Esophagus muscularis mucosa (tissue), 3 donors: ENCODE measurements at regions not wholly inside any gene's neighbourhood (a gene's known extent, or its start where the extent isn't known, plus 50 kb on each side); places are given as distances from the start of the nearest gene placed in this dataset.

ENCODE experiments used
- CTCF ChIP-seq, 3 experiments: fragments of 200-600 bp in 2 of 3; fragments of 450-650 bp in 1 of 3; sonication (generic) in 2 of 3; IDR thresholded peaks; one replicate each; pipeline ENCODE4 v1.5.1; 2017 to 2019; ENCODE audit warnings: antibody characterized with exemption in 3 of 3, mild to moderate bottlenecking in 2 of 3, moderate library complexity in 1 of 3
- POLR2AphosphoS5 ChIP-seq, 2 donors: sonication (generic); formaldehyde crosslinking; IDR thresholded peaks; one replicate each; pipeline ENCODE4 v1.6.1; 2017; ENCODE audit warnings: antibody characterized with exemption in 2 of 2

- TF ChIP-seq CTCF (IDR thresholded peaks at IDR 0.05) (no peak), POLR2AphosphoS5 (IDR thresholded peaks at IDR 0.05) (no peak)
Measured at GRCh38 chr2:16126517-16127275, 186.3 kb downstream of the MYCN start.
